Uterus (tissue), 3 donors: ENCODE measurements at regions not wholly inside any gene's neighbourhood (a gene's known extent, or its start where the extent isn't known, plus 50 kb on each side); places are given as distances from the start of the nearest gene placed in this dataset.

Experiments
- DNase-seq, 2 donors: peaks; one replicate each; pipeline ENCODE4 v3.0.0-alpha.2; 2019 to 2020
- H3K27ac ChIP-seq, 2 donors: fragments of 200-600 bp; sonication (generic); 1 replicate in 1 of 2; 2 replicates in 1 of 2; pipeline ENCODE4 v1.5.1; 2016 to 2018
- H3K27me3 ChIP-seq, 2 donors: fragments of 200-600 bp; sonication (generic); one replicate each; pipeline ENCODE4 v1.5.1; 2018 to 2019; ENCODE audit warnings: control low read depth in 1 of 2
- H3K36me3 ChIP-seq, 2 donors: fragments of 200-600 bp; sonication (generic); one replicate each; pipeline ENCODE4 v1.5.1; 2019; ENCODE audit warnings: control low read depth in 1 of 2
- H3K4me1 ChIP-seq, 2 donors: fragments of 200-600 bp; sonication (generic); one replicate each; pipeline ENCODE4 v1.5.1; 2018 to 2019; ENCODE audit warnings: control low read depth in 1 of 2
- H3K4me3 ChIP-seq, 2 donors: fragments of 200-600 bp; sonication (generic); 1 replicate in 1 of 2; 2 replicates in 1 of 2; pipeline ENCODE4 v1.5.1; 2018 to 2019; ENCODE audit warnings: mild to moderate bottlenecking in 1 of 2
- H3K9me3 ChIP-seq, 2 donors: fragments of 200-600 bp; sonication (generic); one replicate each; pipeline ENCODE4 v1.5.1; 2019; ENCODE audit warnings: control low read depth in 1 of 2
- POLR2A ChIP-seq, 2 donors: fragments of 450-650 bp; IDR thresholded peaks; one replicate each; pipeline ENCODE4 v1.6.1; 2016; ENCODE audit warnings: antibody characterized with exemption in 2 of 2, mild to moderate bottlenecking in 1 of 2, moderate library complexity in 1 of 2
- intact Hi-C: fragments of 100-400 bp; cut with DNase I; formaldehyde crosslinking; loops from one replicate; pipeline ENCODE4 v1.15.1; 2023; ENCODE audit warnings: low total_unique reads
- TF ChIP-seq, protein P1 (sequence below), 4 experiments: fragments of 200-600 bp in 2 of 4; fragments of 450-650 bp in 2 of 4; sonication (generic) in 2 of 4; IDR thresholded peaks; one replicate each; pipeline ENCODE4 v1.5.1; 2016 to 2019; ENCODE audit warnings: antibody characterized with exemption in 4 of 4, mild to moderate bottlenecking in 2 of 4, moderate library complexity in 1 of 4
- donor health status: DM: yes; HTN: yes; CAD: no.

DNA sequence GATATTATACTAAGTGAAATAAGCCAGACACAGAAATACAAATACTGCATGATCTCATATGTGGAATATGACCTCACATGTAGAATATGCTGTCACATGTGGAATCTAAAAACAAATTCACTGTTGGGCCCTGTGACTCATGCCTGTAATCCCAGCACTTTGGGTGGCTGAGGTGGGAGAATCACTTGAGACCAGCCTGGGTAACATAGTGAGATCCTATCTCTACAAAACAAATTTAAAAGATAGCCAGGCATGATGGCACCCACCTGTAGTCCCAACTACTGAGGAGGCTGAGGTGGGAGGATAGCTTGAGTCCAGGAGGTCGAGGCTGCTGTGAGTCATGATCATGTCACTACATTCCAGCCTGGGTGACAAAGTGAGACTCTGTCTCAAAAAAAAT, 160.3 kb downstream of the PTEN start:
- Histone ChIP-seq H3K36me3 (no peaks in the 10 kb centered on the region), H3K27ac (no peak overlapping the region), H3K4me3 (no peak overlapping the region), H3K27me3 (no peaks in the 10 kb centered on the region), H3K4me1 (no peaks in the 10 kb centered on the region), H3K9me3 (no peaks in the 10 kb centered on the region)
- no peak for TF ChIP-seq POLR2A (IDR thresholded peaks at IDR 0.05)
- TF ChIP-seq, protein P1, sequence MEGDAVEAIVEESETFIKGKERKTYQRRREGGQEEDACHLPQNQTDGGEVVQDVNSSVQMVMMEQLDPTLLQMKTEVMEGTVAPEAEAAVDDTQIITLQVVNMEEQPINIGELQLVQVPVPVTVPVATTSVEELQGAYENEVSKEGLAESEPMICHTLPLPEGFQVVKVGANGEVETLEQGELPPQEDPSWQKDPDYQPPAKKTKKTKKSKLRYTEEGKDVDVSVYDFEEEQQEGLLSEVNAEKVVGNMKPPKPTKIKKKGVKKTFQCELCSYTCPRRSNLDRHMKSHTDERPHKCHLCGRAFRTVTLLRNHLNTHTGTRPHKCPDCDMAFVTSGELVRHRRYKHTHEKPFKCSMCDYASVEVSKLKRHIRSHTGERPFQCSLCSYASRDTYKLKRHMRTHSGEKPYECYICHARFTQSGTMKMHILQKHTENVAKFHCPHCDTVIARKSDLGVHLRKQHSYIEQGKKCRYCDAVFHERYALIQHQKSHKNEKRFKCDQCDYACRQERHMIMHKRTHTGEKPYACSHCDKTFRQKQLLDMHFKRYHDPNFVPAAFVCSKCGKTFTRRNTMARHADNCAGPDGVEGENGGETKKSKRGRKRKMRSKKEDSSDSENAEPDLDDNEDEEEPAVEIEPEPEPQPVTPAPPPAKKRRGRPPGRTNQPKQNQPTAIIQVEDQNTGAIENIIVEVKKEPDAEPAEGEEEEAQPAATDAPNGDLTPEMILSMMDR (IDR thresholded peaks at IDR 0.05) = no peak
- intact Hi-C loops = no loop called here
- DNase-seq = no peak

DNA sequence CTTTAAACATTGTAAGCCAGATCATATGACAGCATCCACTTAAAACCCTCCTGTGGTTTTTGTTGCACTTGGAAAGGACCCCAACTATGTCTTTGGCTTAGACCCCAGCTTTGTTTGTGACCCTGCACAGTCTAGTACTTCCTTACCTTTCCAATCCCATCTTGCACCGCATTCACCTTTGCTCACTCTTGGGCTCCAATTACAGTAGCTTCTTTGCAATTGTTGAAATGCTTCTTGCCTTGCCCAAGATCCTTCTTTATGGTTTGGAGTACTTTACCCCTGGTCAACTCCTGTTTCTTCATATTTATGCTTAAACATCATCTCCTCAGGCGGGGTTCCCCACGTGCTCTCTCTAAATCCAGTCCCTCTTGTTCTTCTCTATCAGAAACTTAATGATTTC, 162.6 kb downstream of the PTEN start:
- H3K4me3 ChIP-seq = no peak overlapping the region
- TF ChIP-seq, protein P1 (IDR thresholded peaks at IDR 0.05) = no peak
- TF ChIP-seq POLR2A (IDR thresholded peaks at IDR 0.05) = no peak
- intact Hi-C loops = no loop called here
- no peaks in the 10 kb centered on the region for H3K27me3 ChIP-seq
- no peak overlapping the region for H3K27ac ChIP-seq
- no peak for DNase-seq
- no peaks in the 10 kb centered on the region for H3K9me3 ChIP-seq
- no peaks in the 10 kb centered on the region for H3K36me3 ChIP-seq
- H3K4me1 ChIP-seq = no peaks in the 10 kb centered on the region

DNA sequence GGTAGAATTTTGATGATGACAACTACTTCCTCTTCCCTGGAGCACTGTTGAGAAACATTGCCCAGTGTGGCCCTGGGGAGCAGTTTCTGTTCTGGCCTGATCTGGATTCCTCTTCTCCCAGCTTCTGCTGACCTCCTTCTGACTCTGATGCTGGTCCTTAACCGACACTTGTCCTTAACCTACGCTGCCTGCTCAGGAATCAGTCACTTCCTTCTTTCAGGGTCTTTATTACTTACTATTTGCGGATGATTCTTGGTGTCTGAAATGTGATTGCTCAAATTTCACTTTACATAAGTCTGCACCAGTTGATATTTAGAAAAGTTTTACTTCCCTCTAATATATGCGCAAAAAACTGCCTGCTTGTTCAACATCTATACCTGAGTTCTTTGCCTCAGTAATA, 164.1 kb downstream of the PTEN start:
- TF ChIP-seq, protein P1 (IDR thresholded peaks at IDR 0.05) = no peak
- TF ChIP-seq POLR2A (IDR thresholded peaks at IDR 0.05) = no peak
- Histone ChIP-seq H3K9me3 (no peaks in the 10 kb centered on the region), H3K27ac (no peak overlapping the region), H3K4me1 (no peaks in the 10 kb centered on the region), H3K36me3 (no peaks in the 10 kb centered on the region), H3K4me3 (no peak overlapping the region), H3K27me3 (no peaks in the 10 kb centered on the region)
- no peak for DNase-seq
- intact Hi-C loops = no loop called here

DNA sequence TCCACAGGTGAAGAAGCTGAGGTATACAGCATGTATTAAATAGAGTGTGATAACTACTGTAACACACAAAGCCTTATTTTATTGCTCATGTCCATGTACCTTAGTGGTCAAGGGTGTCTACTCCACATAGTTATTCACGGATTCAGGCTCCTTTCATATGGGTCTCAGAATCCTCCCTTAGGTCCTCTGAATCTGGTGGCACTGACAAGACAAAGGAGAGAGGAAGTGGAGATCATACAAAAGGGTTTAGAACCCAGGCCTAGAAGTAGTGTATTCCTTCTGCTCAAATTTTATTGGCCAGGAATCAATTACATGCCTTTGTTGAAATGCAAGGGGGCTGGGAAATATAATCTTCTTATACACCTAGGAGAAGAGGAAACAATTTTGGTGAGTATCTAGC, 164.6 kb downstream of the PTEN start:
- H3K4me3 ChIP-seq = no peak overlapping the region
- intact Hi-C loops = no loop called here
- no peaks in the 10 kb centered on the region for H3K4me1 ChIP-seq
- TF ChIP-seq, protein P1 (IDR thresholded peaks at IDR 0.05) = no peak
- no peak for TF ChIP-seq POLR2A (IDR thresholded peaks at IDR 0.05)
- no peaks in the 10 kb centered on the region for H3K9me3 ChIP-seq
- no peaks in the 10 kb centered on the region for H3K36me3 ChIP-seq
- no peak overlapping the region for H3K27ac ChIP-seq
- DNase-seq = no peak
- no peaks in the 10 kb centered on the region for H3K27me3 ChIP-seq

DNA sequence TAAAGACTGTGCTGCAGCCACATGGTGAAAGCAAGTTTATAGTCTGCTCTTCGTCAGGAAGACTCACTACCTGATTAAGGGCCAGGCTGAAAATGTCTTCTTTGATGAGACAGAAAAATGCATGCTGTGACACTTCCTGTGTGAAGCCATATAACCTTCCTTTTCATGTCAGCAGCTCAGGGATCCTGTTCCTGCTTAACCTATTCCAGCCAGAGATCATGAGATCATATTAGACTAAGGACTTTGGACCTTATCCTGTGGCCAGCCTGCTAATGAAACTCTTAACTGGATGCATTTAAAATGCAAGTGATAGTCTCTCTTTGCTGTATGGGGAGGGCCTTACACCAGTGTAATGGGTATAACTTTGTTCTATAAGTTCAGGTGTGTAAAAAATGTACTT, 165.2 kb downstream of the PTEN start:
- no peak overlapping the region for H3K27ac ChIP-seq

More for the DNA sequence above, 165.2 kb downstream of the PTEN start:
- DNase-seq = no peak
- TF ChIP-seq POLR2A (IDR thresholded peaks at IDR 0.05) = no peak
- TF ChIP-seq, protein P1 (IDR thresholded peaks at IDR 0.05) = no peak
- H3K36me3 ChIP-seq = no peaks in the 10 kb centered on the region
- no peak overlapping the region for H3K4me3 ChIP-seq
- no peaks in the 10 kb centered on the region for H3K4me1 ChIP-seq
- no peaks in the 10 kb centered on the region for H3K9me3 ChIP-seq
- H3K27me3 ChIP-seq = no peaks in the 10 kb centered on the region
- intact Hi-C loops = no loop called here
